AML-193 (cell line): ENCODE measurements at regions not wholly inside any gene's neighbourhood (a gene's known extent, or its start where the extent isn't known, plus 50 kb on each side); places are given as distances from the start of the nearest gene placed in this dataset.
"Not testable (repeated sequence)": the region's sequence is repeated elsewhere in the genome, so short reads cannot be mapped to it uniquely, and the experiment has no call there.

Source experiments
- DNase-seq, 2 experiments: peaks; one replicate each; lab custom pipeline; 2025; lab: John Stamatoyannopoulos, UW

DNA sequence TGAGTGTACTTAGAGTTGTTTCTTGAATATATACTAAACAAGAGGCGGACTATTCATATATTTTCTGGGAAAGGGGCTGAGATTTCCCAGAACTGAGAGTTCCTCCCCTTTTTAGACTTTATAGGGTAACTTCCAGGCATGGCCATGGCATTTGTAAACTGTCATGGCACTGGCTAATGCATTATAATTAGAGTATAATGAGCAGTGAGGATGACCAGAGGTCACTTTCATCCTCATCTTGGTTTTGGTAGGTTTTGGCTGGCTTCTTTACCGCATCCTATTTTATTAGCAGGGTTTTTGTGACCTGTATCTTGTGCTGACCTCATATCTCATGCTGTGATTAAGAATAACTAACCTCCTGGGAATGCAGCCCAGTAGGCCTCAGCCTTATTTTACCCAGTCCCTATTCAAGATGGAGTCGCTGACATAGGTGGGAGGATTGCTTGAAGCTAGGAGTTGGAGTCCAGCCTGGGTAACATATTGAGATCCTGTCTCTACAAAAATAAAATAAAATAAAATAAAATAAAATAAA is 91.4 kb downstream of the MOBP start:
- DNase-seq: no peak

DNA sequence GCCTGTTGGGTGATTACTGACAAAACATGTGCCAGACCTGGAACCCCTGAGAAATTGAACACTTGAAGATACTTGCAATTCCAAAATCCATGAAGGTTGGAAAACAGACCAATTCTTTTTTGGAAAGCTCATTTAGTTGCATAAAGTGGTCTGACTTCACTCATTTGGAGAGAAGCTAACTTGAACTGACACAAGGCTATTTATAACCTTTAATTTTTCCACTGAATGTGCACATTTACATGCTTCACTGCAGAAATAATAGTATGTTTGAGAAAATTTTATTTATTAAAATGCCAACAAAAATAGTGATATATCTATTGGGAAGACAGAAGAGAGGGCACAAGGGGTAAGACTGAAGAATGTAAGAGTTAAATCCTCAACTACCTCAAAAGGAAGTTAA is 92.1 kb downstream of the MOBP start:
- no peak for DNase-seq

DNA sequence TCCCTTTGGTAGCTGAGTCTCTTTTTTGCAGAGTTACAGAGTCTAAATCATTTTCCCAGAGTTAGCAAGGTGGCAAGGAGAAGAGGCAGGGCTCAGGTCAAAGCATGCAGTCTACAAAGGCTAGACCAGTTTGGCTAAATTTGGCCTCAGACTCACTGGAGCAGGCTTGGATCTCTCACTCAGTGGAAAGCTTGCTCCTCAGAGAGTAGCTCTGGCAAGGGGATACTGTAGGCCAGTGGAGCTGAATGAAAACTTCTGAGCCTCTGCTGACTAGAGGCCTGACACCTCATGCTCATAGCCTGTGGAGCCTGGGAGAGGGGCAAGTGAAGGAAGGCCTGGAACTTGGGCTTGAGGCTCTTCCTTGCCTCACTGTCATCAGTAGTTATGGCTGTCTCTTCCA is 101.0 kb downstream of the MOBP start:
- no peak for DNase-seq

DNA sequence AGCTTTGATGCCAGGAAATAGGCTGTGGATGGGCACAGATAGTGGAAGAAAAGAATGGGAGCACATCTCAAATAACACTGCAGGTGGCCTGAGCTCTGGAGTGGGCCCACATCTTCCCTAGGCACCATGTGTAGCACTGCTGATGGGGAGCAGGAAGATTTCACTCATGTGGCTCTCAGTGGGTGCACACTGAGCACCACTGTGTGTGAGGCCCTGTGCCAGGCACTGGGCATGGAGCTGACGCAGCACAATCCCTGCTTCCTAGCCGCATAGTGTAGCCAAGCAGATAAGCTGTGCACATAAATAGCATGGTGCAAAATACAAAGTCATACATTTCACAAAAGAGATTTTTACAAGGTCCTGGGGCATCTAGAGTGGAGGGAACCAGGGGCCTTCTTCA is 101.6 kb downstream of the MOBP start:
- DNase-seq: no peak

DNA sequence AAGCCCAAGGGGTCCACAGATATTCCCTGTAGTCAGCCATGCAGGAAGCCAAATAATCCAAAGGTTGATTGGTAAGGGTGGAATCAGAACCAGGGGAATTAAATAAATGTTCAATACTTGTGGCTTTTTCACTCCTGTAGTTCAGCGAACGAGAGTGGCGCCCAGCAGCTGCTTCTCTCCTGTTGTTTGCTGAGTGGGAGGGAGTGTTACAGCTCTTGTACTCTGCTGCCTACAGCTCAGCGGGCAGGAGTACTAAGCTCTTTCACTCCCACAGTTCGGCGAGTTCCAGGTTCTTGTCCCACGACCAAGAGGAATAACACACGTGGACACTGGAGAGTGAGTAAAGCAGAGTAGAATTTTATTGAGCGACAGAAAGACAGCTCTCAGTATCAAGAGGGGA is 105.9 kb downstream of the MOBP start:
- DNase-seq: no peak

DNA sequence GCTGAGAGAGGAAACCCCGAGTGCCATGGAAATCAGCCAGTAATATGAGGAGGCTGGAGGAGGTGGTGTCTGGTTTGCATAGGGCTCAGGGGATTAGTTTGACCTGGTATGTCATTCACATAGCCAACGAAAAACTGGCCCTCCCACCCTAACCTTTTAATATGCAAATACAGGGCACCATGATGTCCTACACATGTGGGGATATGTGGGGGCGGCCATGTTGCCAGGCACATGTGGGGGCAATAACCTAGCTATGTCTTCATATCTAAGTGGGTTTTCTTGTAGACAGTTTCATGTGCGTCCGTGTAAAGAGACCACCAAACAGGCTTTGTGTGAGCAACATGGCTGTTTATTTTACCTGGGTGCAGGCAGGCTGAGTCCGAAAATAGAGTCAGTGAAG is 110.1 kb downstream of the MOBP start:
- DNase-seq: no peak

DNA sequence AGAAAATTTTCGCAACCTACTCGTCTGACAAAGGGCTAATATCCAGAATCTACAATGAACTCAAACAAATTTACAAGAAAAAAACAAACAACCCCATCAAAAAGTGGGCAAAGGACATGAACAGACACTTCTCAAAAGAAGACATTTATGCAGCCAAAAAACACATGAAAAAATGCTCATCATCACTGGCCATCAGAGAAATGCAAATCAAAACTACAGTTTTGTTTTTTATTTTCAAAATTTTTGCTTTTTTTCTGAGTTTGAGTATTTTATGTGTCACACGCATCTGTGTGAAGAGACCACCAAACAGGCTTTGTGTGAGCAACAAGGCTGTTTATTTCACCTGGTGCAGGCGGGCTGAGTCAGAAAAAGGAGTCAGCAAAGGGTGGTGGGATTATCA is 118.7 kb downstream of the MOBP start:
- not testable (repeated sequence) for DNase-seq

DNA sequence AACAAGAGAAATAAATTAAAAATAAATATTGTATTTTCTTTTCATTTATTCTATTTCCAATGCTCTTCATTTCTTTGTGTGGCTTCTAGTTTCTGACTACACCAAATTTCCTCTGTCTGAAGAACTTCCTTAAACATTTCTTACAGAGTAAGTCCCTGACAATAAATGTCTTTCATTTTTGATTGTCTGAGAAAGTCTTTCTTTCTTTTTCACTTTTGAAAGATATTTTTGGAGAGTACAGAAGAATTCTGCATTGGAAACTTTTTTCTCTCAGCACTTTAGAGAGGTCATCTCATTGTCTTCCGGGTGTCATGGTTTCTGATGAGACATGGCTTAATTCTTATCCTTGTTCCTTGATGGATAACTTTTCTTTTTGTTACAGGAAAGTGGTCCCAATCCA is 119.6 kb downstream of the MOBP start:
- DNase-seq: no peak

DNA sequence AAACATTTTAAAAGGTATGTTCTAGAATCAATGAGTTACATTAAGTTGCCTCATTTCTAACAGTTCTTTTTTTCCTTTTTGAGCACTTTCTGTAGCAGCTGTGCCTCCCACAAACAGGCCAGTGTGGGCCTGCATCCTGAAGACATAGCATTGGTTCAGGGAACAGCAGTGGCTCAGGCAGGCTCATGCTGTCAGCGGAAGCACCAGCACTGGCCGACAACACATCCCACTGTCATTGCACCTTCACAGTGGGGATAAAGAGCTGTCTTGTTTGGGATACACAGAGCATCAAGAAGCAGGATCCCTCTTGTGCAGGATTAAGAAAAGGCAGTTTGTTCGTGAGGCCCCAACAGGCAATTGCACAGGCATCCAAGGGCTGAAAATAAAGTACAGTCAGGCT is 123.3 kb downstream of the MOBP start:
- DNase-seq: no peak

DNA sequence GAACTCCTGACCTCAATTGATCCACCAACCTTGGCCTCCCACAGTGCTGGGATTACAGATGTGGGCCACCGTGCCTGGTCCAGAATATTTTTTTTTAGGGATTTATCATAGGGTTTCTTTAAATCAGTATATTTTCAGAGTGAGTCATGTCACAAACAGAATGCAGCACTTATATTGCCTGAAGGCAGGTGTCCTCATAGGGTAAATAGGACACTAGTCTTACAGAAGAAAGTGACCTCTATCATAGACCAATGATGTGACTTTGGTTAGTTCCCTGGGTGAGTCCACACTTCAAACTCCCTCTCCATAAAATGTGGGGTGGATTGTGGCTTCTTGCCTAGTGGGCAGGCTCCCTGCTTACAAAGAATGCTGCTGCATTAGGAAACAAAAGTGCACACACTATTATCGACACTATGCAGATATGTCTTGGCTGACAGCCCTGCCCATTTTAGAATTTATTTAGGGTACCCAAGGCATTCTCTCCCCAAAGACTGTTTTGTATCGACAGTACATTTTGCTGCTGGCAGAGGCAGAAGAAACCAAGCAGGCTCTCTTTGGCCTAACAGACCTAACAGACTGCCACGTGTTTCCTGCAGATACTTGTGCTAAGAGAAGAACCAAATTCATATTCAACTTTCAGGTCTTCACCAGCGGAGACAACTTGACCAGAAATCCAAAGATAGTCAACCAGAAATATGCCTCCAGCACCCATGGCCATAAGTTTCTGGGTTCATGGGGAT is 125.0 kb downstream of the MOBP start:
- DNase-seq: no peak

DNA sequence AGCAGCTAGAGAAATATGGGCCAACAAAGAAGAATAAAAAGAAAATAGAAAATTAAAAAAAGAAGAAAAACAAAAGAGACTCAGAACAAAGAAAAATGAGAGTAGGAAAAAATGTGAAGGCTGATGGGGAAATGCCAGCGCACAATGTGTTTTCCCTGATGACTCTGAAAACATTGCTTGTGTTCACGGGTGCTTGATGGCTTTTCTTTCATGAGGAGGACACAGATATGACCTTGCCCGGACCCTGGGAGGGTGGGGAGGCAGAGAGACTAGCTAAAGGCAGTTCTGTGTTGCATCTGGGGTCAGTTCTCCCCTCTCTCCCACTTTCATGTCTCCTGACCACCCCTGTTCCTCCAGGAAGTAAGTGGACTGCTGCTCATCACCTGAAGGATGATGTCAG is 125.9 kb downstream of the MOBP start:
- no peak for DNase-seq

DNA sequence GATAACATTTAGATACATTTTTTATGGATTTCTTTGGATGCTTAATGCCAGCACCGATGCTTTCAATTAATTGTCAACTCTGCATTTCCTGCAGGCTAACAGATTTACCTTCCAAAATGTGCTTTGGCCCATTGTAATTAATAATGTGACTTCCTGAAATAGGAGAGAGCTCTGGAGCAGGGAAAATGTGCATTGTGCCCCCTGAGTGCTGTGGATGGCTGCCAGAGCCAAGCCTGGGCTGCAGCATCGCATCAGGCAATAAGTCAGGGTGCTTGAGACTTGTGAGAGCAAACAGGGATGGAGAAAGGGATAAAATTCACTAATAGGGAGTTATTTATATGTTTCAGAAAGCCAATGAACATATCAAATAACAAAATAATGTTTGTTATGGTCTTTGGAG is 133.8 kb downstream of the MOBP start:
- DNase-seq: no peak

DNA sequence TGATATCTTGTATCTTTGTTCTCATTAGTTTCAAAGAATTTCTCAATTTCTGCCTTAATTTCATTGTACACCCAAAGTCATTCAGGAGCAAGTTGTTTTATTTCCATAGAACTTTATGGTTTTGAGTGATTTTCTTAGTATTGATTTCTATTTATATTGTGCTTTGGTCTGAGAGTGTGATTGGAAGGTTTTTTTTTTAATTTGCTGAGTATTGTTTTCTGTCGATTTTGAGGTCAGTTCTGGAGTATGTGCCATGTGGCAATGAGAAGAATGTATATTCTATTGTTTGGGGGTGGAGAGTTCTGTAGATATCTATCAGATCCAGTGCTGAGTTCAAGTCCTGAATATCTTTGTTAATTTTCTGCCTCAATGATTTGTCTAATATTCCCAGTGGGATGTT is 138.4 kb downstream of the MOBP start:
- no peak for DNase-seq

DNA sequence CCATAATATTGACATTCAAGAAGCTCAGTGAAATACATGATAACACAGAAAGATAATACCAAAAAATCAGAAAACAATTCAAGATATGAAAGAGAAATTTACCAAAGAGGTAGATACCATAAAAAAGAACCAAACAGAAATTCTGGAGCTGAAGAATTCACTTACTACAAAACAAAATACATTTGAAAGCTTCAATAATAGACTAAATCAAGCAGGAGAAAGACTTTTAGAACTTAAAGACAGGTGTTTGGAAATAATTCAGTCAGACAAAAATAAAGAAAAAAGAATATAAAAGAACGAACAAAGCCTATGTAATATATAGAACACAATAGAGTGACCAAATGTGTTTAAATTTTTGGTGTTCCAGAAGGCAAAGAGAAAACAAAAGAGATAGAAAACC is 158.7 kb downstream of the MOBP start:
- no peak for DNase-seq

DNA sequence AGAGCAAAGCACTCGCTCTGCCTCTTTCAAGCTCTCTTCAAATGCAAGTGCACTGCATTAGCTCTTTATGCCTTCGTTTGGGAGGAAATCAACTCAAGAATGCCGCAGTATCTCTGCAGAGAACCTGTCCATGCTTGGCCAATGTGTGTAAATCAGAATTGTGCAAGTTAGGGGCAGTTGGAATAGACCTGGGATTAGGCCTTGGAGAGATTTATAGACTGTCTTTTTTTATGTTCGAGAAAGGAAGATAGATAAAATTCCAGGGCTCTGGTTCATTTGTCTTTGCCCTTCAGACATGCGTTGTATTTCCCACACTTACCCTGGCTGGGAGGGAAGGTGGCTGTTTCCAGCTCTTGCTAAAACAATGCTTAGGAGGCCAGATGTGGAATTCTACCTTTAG is 163.7 kb downstream of the MOBP start:
- DNase-seq: no peak

DNA sequence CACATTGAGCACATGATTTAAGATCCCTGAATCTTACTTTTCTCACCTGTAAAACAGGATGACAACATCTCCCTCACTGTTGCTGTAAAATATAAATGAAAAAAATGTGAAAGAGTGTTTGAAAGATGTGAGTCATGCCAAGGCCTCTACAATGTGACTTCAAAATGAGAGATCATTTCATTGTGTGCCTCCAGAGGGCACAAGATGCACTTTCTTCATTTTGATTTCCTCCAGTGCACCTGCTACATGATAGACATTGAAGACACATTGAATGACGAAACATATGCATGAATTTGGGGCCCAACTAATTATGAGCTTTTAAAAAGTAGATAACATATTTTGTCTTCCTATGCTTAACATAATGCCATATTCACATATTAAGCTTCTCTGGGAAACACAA is 170.3 kb downstream of the MOBP start:
- DNase-seq: peak; percentile 58 to 64

DNA sequence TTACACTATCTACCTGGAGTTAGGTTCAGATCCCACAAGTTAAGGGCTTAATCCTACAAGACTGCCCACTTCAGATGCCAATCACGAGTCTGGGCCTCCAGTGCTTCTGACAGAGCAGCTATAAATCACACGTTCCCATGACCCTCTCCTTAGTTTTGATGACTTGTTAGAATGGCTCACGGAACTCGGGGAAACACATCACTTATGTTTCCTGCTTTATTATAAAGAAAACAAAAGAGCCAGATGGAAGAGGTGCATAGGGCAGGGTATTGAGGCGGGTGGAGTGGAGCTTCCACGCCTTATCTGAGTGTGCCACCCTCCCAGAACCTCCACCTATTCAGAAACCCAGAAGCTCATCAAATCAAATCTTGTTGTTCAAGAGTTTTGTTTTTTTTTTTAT is 170.8 kb downstream of the MOBP start:
- no peak for DNase-seq

DNA sequence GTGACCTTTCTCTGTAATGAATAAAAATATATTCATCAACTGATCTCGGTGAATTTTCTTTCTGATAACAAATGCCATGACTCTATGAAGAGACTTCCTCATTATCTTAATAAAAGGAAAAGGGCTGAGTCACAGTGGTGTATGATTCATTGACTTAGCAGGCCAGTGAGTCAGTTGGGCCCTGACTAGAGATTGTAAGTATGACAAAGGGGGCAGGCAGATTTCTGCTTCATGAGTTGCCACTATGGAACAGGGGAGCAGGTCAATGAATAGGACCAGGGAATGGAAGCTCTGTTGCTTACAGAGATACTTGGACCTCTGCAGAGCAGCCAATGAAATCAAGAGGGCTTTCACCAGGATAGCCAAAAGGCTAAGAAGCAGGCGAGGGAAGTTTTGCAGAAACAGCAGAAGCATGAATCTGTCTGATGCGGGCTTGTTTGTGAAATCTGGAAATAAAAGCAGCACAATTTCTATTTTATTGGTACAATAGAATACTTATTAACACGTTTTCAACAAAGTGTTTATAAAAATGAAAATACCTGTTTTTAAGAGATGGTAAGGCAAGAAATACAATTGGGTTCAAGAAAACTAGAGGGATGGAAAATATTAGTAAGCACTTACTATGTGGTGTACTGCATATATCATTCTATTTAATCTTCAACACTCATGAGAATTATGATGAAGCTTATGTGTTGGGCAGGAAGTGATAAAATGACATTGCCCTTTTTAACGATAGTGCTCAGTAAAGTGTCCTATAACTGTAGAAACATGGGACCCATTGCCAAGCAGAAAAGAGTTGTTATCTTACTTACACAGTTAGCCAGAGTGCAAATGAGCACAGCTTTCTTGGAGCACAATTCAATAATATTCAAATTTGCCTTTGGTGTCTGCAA is 169.8 kb upstream of the MYRIP start:
- peak; percentile 97 for DNase-seq

DNA sequence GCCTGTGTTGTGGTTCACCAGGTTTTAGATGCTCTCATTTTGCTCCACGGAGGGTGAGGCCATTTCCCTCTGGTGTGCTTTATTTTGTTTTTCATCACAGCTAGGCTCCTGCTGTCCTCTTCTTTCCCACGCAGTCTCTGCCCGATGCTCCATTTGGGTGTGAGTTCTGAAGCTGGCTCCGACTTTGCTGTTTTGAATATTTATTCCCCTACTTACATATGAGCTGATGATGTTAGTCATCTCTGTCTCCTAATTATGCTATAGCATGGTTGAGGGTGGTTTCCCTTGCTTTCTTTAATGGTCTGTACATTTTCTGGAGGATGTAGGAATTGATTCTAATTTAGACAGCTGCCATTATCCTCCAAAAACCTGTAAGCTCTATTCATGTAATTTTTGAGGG is 168.1 kb upstream of the MYRIP start:
- DNase-seq: no peak

DNA sequence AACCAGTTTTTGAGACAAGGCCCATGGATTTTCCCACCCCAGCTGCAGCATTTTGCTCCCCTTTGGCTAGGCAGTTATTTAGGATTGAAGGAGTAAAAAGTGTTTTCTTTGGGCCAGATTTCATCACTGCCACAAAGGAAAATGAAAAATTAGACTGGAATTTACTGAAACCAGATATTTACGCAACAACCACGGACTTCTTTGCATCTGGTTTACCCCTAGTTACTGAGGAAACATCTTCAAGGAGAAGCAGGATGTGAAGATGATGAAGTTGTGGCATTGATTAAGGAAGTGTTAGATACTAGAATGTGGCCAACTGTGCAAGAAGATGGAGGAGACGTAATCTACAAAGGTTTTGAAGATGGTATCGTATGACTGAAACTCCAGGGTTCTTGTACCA is 165.2 kb upstream of the MYRIP start:
- peak; percentile 50 to 52 for DNase-seq

DNA sequence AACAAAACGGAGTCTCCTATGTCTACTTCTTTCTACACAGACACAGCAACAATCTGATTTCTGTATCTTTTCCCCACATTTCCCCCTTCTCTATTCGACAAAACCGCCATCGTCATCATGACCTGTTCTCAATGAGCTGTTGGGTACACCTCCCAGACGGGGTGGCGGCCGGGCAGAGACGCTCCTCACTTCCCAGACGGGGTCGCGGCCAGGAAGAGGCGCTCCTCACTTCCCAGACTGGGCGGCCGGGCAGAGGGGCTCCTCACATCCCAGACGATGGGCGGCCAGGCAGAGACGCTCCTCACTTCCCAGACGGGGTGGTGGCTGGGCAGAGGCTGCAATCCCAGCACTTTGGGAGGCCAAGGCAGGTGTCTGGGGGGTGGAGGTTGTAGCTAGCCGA is 158.2 kb upstream of the MYRIP start:
- not testable (repeated sequence) for DNase-seq

DNA sequence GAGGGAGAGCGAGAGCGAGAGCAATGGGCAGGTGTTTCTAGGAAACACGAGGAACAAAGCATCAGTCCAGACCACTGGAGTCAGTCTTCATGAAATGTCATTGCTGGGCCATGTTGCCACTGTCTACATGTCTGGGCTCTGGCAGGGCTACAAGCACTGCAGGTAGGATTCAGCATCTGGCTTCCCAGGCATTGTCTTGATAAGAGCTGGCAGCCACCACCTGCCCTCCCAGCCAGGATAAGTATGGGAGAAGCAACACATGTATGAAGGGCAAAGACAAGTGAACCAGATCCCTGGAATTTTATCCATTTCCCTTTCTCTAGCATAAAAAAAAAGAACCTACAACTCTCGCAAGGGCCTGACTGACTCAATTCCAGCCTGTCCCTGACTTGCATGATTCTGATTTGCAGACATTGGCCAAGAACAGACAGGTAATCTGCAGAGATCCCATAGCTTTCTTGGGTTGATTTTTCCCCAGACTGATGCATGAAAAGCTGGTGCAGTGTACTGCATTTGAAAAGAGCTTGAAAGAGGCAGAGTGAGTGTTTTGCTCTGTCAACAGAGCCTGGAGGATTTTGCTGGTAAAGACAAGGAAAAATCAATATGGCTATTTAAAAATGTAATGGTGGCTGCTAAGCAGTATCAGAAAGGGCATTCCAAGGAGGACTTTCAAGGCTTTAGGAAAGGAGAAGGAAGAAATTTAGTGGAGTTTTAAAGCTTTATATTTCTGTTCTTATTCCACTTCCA is 157.2 kb upstream of the MYRIP start:
- no peak for DNase-seq

DNA sequence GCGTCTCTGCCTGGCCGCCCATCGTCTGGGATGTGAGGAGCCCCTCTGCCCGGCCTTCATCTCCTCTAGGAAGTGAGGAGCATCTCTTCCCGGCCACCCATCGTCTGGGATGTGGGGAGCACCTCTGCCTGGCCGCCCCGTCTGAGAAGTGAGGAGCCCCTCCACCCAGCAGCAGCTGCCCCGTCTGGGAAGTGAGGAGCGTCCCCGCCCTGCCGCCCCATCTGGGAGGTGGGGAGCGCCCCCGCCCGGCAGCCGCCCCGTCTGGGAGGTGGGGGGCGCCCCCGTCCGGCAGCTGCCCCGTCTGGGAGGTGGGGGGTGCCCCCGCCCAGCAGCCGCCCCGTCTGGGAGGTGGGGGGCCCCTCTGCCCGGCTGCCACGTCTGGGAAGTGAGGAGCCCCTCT is 153.7 kb upstream of the MYRIP start:
- not testable (repeated sequence) for DNase-seq
